ENCODE measurements at regions not wholly inside any gene's neighbourhood (a gene's known extent, or its start where the extent isn't known, plus 50 kb on each side); places are given as distances from the start of the nearest gene placed in this dataset.

DNA sequence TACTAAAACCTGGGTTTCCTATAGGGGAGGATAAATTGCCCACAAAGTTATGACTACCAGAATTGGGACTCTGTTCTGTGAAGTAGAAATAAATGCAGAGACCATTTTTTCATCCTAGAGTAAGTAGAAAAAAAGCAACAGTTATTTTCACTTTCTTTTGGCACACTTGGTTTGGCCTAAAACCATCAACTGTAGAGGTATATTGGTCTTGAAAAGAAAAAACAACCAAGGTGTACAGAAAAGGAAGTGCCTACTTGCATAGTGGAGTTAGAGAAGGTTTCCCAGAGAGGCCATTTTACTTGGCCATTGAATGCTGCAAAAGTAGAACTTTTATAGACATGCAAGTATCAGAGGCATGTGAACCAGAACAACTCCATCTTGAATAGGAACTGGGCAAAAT is 89.4 kb upstream of the TACR1 start:
- TF ChIP-seq, protein P1, sequence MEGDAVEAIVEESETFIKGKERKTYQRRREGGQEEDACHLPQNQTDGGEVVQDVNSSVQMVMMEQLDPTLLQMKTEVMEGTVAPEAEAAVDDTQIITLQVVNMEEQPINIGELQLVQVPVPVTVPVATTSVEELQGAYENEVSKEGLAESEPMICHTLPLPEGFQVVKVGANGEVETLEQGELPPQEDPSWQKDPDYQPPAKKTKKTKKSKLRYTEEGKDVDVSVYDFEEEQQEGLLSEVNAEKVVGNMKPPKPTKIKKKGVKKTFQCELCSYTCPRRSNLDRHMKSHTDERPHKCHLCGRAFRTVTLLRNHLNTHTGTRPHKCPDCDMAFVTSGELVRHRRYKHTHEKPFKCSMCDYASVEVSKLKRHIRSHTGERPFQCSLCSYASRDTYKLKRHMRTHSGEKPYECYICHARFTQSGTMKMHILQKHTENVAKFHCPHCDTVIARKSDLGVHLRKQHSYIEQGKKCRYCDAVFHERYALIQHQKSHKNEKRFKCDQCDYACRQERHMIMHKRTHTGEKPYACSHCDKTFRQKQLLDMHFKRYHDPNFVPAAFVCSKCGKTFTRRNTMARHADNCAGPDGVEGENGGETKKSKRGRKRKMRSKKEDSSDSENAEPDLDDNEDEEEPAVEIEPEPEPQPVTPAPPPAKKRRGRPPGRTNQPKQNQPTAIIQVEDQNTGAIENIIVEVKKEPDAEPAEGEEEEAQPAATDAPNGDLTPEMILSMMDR (IDR thresholded peaks at IDR 0.05; ENCODE audit: low read depth, low read length), result no peak
- H3K4me3 ChIP-seq (ENCODE audit: low read depth, low read length), result no peak overlapping the region

DNA sequence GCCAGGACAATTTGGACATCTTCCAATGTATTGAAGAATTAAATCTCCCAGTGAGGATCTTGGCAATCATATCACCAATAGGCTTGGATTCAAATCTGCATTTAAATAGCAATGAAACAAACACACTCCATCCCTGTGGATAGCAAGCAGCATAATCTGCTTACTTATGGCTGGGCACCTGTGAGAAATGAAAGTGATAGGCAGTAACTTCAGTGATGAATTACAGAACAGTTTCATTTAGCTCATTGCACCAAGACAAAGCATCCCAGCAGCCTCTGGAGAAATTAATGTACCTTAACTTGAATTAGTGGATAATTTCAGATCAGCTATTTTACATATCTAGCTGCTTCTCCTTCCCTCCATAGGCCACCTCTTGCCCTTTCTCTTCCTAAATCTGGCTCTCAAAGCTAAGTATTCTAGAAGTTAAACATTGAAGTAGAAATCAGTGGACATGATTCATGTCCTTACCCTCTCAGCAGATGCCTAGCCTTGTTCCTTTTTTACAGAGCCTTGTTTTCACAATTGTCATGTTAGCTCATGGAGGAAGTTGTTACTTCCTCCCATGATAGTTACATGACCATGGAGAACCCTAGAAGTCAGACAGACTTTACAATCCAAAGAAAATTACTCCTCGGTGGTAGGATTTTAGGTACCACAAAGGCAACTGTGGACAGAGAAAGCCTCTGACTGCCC is 88.5 kb upstream of the TACR1 start:
- TF ChIP-seq, protein P1 (IDR thresholded peaks at IDR 0.05; ENCODE audit: low read depth, low read length), result no peak
- H3K4me3 ChIP-seq (ENCODE audit: low read depth, low read length), result no peak overlapping the region

DNA sequence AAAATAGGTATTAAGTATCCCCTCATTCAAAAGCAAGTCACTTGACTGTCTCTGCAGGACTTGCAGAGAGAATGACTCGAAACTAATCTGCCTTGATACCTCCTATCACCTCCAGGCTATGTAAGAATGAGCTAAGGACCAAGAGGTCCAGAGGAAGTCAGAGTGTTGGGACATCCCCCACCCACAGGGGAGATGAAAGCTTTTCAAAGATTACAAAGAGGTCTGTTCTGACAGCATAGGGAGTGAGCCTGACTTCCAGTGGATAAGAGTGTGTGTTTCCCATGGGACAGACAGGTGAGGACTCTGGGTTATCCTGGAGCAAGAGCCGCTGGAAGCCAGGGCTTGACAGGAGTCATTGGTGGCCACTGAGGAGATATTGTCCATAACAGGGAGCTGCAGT is 85.0 kb upstream of the TACR1 start:
- H3K4me3 ChIP-seq (ENCODE audit: low read depth, low read length), result no peak overlapping the region
- TF ChIP-seq, protein P1 (IDR thresholded peaks at IDR 0.05; ENCODE audit: low read depth, low read length), result no peak

DNA sequence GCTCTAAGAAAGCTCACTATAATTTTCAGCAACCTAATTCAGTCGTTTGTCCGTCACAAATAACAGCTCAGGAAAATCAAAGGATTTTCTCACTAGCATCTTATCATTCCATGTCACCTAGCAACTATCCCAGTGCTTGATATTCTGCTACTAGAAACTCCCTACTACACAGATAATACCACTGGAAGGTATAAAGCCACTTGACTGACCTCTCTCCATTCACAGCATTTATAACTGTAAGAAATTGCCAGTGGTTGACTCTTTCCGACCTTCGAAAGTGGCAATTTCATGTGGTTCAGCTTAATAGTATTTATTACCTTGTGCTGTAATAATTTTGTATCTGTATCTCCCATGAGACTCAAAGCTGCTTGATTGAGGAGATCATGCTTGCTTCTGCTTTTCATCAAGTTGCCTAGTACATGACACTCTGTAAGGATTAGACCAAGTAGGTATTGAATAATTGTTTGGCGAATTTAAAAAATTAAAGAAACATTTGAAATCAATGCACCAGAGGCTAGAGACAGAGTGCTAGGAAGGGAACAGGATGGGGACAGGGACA is 79.6 kb upstream of the TACR1 start:
- TF ChIP-seq, protein P1 (IDR thresholded peaks at IDR 0.05; ENCODE audit: low read depth, low read length), result no peak
- no peak overlapping the region for H3K4me3 ChIP-seq (ENCODE audit: low read depth, low read length)

DNA sequence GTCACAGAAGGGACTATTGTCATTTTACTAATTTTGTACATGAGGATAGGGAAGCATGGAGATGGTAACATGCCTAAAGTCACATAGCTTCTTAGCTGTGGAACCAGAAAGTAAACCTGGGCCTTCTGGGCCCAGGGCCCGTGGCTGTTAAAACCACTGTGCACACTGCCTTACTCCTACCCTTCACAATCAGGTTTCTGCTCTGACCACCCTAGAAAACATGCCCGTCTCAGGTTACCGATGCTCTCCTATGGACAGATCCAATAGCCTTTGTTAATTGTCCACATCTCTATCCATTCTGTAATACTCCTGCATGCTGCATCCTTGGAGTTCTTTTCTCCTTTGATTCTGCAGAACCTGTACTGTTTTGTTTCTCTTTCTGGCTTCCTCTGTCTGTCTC is 79.0 kb upstream of the TACR1 start:
- H3K4me3 ChIP-seq (ENCODE audit: low read depth, low read length), result no peak overlapping the region
- TF ChIP-seq, protein P1 (IDR thresholded peaks at IDR 0.05; ENCODE audit: low read depth, low read length), result no peak

DNA sequence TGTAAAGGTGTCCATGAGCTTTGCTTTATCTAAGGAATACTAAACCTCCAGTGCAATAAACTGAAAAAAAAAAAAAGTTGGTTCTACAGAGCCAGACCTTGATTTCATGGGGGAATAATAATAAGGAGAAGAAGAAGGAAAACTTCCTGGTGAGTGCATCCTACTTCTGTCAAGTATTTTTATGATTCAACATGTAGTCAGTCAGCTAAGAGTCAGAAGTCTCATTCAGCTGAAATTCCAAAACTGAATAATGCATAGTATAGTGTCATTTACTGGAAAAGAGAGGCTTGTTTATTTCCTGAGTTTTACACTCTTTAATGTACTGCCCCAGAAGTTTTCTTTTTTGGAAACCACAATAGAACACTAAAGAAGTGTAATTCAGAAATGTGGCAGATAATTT is 77.8 kb upstream of the TACR1 start:
- TF ChIP-seq, protein P1 (IDR thresholded peaks at IDR 0.05; ENCODE audit: low read depth, low read length), result no peak

More for the DNA sequence above, 77.8 kb upstream of the TACR1 start:
- H3K4me3 ChIP-seq (ENCODE audit: low read depth, low read length), result peak overlapping the region; percentile 20; the same call in 1 of the 2 replicates

All from WI38 (cell line).